ENCODE measurements at regions not wholly inside any gene's neighbourhood (a gene's known extent, or its start where the extent isn't known, plus 50 kb on each side); places are given as distances from the start of the nearest gene placed in this dataset.
"Not testable (repeated sequence)": the region's sequence is repeated elsewhere in the genome, so short reads cannot be mapped to it uniquely, and the experiment has no call there.

DNA sequence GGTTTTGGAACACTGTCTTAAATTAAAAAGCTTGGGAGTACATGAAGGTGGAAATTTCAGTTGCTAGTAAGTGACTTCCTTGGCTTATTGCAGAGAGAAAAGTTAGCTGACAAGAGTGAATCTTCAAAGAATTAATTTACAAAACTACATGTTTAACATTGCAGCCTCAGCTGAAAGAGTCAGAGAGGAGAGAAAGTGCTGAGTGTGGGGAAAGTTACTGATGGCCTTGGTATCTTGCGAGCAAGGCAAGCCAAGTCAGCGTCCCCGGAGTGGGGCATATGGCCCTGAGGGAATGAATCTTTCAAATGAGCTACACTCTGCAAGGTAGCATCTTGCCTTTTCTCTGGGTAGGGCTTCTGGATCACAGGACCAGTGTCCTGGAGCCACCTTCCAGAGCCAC, 131.3 kb downstream of the LPIN1 start:
- no peak for DNase-seq

DNA sequence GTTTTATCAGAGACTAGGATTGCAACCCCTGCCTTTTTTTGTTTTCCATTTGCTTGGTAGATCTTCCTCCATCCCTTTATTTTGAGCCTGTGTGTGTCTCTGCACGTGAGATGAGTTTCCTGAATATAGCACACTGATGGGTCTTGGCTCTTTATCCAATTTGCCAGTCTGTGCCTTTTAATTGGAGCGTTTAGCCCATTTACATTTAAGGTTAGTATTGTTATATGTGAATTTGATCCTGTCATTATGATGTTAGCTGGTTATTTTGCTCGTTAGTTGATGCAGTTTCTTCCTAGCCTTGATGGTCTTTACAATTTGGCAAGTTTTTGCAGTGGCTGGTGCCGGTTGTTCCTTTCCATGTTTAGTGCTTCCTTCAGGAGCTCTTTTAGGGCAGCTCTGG, 138.8 kb downstream of the LPIN1 start:
- DNase-seq, result not testable (repeated sequence)

DNA sequence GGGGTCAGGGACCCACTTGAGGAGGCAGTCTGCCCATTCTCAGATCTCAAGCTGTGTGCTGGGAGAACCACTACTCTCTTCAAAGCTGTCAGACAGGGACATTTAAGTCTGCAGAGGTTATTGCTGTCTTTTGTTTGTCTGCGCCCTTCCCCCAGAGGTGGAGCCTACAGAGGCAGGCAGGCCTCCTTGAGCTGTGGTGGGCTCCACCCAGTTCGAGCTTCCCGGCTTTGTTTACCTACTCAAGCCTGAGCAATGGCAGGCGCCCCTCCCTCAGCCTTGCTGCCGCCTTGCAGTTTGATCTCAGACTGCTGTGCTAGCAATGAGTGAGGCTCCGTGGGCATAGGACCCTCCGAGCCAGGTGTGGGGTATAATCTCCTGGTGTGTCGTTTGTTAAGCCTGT, 140.5 kb downstream of the LPIN1 start:
- DNase-seq, result not testable (repeated sequence)

DNA sequence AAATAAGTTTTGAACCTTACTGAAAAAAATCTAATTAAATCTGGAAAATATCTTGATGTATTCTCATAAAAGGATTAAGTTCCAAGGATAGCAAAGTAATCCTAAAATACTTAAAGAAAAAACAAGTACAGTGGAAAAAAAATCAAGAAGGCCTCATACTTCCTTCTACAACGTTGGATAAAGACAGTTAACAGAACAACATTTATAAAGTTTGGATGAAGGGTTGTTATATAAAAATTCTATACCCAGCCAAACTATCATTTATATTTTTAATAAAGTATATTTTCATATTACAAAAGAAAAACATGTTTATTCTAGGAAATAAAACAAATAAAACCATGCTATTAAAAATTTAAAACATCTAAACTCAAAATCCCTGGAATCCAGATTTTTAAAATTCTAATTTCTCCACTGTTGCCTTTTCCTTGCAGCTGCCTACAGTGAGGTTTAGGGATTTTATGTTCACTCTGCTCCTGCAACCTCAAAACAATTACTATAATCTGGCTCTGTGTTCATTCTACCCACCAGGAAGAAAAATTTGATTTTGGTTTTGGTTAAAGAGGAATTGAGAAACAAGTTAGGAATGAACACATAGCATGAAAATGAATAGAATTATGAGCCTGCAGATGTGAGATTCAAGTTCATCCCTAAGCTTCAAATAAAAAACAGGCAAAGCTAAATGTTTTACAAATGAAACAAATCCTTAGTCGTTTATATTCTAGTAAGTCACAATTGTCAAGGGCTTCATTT, 142.8 kb downstream of the LPIN1 start:
- DNase-seq, result no peak

GRCh38 chr2:11889854-11890253, 143.4 kb downstream of the LPIN1 start:
- no peak for DNase-seq

- DNase-seq, result no peak
Measured at GRCh38 chr2:11891028-11891427, 144.6 kb downstream of the LPIN1 start.

DNA sequence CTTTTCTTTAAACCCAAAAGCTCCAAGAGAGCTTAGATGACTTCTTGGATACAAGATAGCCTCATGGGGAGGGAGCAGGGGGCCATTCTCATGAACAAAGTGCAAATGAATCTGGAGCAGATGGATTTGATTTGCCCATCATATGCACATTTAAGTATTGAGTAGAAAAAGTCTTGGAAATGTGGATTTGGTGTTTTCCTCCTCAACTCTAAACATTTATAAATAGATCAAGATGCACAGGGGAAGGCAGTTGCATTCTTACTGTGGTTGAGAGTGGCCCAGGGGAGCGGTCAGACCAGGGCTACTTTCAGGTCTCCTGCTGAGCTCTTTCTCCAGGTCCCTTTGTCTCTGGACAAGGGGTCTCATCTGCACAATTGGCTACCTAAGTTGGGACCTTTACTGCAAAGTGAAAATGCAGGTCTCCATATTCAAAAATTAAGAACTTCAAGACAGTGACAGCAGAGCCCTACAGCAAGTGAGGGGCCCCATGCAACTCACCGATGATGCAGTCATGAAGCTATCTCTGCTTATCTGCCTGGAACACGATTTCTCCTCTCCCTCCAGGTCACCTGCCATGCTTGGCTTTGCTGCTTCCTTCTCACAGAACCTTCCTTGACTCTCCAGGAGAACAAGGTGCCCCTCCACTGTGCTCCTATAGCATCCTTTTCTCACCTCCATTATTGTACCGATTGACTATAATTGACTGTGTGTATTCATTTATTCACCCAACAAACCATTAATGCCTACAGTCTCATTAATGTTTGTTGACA, 145.4 kb downstream of the LPIN1 start:
- DNase-seq, result no peak

GRCh38 chr2:11896386-11896785, 150.0 kb downstream of the LPIN1 start:
- DNase-seq, result no peak

DNA sequence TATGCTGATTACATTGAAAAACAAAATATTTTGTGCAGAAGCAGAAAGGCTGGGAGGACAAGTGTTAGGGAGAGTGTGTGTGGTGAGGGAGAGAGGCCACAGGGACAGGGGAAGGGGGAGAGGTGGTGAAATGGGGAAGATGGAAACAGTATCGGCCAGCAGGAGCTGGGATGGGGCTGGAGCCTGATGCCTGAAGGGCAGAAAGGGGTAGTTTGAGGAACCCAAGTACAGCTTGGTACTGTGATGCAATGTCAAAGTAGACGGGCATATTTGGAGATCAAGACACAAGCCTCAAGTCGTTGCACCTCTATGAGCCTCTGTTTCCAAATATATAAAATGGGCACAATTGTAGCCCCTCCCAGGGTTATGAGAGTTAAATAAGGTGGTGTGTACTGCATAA, 152.1 kb downstream of the LPIN1 start:
- no peak for DNase-seq

DNA sequence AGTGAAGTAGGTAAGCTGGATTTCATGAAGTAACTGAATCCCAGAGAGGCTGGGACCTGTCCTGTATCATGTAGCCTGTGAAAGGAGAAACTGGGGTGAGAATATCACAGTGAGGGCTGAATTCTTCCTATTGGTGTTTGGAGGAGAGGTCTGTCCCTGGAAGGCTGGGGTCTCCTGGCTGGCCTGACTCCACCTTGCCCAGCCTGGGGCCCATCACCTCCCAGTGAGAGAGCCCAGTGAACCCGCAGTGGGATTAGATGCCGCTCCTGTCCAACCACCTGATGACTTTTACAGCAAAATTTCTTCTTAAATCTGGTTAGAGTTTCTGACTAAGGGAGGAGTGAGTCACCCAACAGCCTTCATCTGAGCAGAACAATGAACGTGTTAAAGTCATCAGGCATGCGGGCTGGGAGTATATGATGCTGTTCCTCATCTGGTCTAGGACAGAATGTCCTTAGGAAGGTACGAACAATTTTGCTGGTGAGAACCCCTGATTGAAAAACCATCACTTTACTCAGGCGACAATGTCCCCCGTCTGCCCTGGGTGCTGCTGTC, 152.9 kb downstream of the LPIN1 start:
- no peak for DNase-seq

- DNase-seq, result not testable (repeated sequence)
Measured at GRCh38 chr2:11900891-11901290, 154.5 kb downstream of the LPIN1 start.

- DNase-seq, result no peak
Measured at GRCh38 chr2:11901351-11902069, 155.1 kb downstream of the LPIN1 start.

DNA sequence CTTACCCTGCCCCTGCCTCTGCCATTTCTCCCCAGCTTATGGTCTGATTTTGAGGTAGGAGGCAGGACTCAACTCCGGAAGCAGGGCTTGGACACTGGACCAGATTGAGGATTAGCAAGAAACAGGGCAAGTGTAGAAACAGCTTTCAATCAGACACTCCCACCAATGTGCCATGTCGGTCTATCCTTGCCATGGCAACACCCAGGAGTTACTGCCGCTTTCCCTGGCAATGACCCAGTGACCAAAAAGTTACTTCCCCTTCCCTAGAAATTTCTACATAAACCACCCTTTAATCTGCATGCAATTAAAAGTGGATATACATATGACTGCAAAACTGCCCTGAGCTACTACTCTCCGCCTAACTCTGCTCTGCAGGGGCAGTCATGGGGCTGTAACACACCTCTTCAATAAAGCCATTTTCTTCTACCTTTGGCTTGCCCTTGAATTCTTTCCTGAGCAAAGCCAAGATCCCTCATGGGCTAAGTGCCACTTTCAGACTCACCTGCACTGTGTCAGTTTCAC, 156.7 kb downstream of the LPIN1 start:
- DNase-seq, result no peak

DNA sequence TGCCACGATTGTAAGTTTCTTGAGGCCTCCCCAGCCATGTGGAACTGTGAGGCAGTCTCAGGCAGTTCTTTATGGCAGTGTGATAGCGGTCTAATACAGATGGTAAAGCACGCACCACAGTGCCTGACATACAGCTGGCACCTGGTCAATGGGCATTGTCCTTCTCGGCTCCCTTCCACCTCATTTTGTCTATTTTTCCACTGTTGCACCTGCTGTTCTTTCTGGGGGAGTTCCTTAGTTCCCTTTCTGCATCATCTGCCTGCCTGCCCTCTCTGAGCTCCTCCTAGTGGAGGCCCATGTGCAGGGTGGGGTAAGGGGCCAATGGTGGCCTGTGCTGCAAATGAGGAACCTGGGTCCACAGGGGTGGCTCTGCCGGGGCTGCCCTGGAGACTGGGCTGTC, 157.6 kb downstream of the LPIN1 start:
- DNase-seq, result no peak

DNA sequence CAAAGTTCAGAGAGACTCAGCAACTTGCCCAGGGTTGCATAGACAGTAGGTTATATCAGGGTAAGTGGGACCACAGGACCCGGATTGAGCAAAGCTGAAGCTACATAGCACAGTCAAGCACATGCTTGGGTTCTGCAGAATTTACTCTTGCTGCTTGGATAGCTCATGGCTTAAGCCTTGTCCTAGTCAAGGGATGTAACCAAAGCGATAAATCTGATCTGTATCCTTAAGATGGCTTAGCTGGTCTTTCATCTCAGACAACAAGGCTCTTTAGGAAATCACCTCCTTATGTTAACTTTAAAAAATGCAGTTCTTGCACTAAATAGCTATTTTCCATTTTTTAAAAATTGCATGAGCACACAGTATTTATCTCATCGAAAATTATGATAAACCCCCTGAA, 158.5 kb downstream of the LPIN1 start:
- DNase-seq, result no peak

- DNase-seq, result no peak
Measured at GRCh38 chr2:11907190-11907589, 160.8 kb downstream of the LPIN1 start.

GRCh38 chr2:11910971-11911370, 164.5 kb downstream of the LPIN1 start:
- DNase-seq, result no peak

GRCh38 chr2:11912980-11913379, 166.5 kb downstream of the LPIN1 start:
- DNase-seq, result no peak

GRCh38 chr2:11914455-11914854, 168.0 kb downstream of the LPIN1 start:
- DNase-seq, result no peak

DNA sequence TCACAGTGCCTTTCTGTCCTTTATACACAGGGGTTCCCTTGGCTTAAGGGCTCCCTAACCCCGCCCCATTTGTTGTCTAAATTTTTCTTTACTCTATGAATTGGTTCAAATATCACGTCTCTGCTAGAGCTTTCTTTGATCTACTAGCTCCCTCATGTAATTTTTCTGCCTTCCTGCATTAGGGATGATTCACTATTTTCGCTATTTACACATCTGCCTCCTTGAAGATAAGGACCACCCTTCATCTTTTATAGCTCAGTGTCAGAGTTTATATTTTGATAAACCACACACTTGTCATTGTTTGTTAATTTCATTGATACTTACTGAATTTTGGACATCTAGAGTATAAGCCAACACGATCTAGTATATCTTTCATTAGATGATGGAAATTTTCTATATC, 169.2 kb downstream of the LPIN1 start:
- no peak for DNase-seq

- no peak for DNase-seq
Measured at GRCh38 chr2:11919953-11920352, 173.5 kb downstream of the LPIN1 start.

GRCh38 chr2:11920993-11921583, 174.7 kb downstream of the LPIN1 start:
- DNase-seq, result no peak

DNA sequence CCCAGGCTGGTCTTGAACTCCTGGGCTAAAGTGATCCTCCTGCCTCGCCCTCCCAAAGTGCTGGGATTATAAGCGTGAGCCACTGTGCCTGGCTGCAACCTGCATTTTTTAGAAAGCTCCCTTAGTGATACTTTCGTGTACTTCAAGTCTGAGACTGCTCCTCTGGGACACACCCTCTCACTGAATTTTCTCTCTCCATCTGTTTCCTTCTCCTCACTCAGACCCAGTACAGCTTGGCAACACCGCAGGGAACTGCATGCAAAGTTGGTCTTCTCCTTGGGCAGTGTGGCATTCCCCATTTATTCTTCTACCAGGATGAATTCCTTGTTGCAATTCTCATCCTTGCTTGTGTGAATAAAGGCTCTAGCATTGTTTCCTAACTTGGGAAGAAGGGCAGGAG, 175.9 kb downstream of the LPIN1 start:
- no peak for DNase-seq
